Adrenal gland (tissue), 9 donors: ENCODE measurements at regions not wholly inside any gene's neighbourhood (a gene's known extent, or its start where the extent isn't known, plus 50 kb on each side); places are given as distances from the start of the nearest gene placed in this dataset.

ENCODE experiments used
- DNase-seq, 7 donors: peaks; one replicate each; pipeline ENCODE4 v3.0.0-alpha.2; 2019 to 2020
- H3K27ac ChIP-seq, 5 donors: fragments of 200-600 bp; sonication (generic) in 4 of 5; 1 replicate in 3 of 5; 2 replicates in 2 of 5; pipeline versions ENCODE4 v1.5.1 to v1.8.0; 2016 to 2020; ENCODE audit warnings: mild to moderate bottlenecking in 1 of 5
- H3K27me3 ChIP-seq: fragments of 200-600 bp; 2 replicates; pipeline ENCODE4 v1.8.0; 2021
- H3K36me3 ChIP-seq, 2 donors: fragments of 200-600 bp; replicated peaks in 1 of 2; 1 replicate in 1 of 2; 2 replicates in 1 of 2; pipeline versions ENCODE4 v1.5.1 to v1.8.0; 2018 to 2022
- H3K4me1 ChIP-seq, 2 donors: fragments of 200-600 bp; replicated peaks in 1 of 2; 1 replicate in 1 of 2; 2 replicates in 1 of 2; pipeline versions ENCODE4 v1.5.1 to v1.8.0; 2018 to 2021
- H3K4me3 ChIP-seq, 4 donors: fragments of 200-600 bp; sonication (generic) in 3 of 4; one replicate each; pipeline ENCODE4 v1.5.1; 2016 to 2018
- H3K9me3 ChIP-seq, 3 donors: fragments of 200-600 bp; sonication (generic) in 1 of 3; replicated peaks in 1 of 3; 1 replicate in 2 of 3; 2 replicates in 1 of 3; pipeline versions ENCODE4 v1.5.1 to v1.8.0; 2016 to 2021
- CTCF ChIP-seq, 6 experiments: fragments of 450-650 bp in 4 of 6; fragments of 200-600 bp in 2 of 6; sonication (generic) in 1 of 6; IDR thresholded peaks; 1 replicate in 5 of 6; 2 replicates in 1 of 6; pipeline versions ENCODE4 v1.5.1 to v1.8.0; 2016 to 2021; ENCODE audit warnings: antibody characterized with exemption in 6 of 6, mild to moderate bottlenecking in 2 of 6, moderate library complexity in 1 of 6
- POLR2A ChIP-seq, 2 donors: fragments of 450-650 bp; IDR thresholded peaks; one replicate each; pipeline ENCODE4 v1.6.1; 2017; ENCODE audit warnings: antibody characterized with exemption in 2 of 2, mild to moderate bottlenecking in 2 of 2, moderate library complexity in 1 of 2
- WGBS, 4 donors: extraction: QIAGEN DNeasy Blood & Tissue Kit in 2 of 4; methylation state at CpG; one replicate each; pipeline versions ENCODE4 v1.1.5 to v1.1.7; 2013 to 2017; 5-methylcytosine and 5-hydroxymethylcytosine counted together
- intact Hi-C, 2 donors: fragments of 100-400 bp; cut with DNase I; formaldehyde crosslinking; loops; one replicate each; pipeline versions ENCODE4 v1.14.1 to v1.15.0; 2022 to 2023
- donor health status: healthy with polysubstance abuse.
- donor health status: Bipolar disorder and iron deficiency.
- donor health status: DM: yes; HTN: yes; CAD: no.
- donor health status: DM: no; HTN: no; CAD: no.
- donor health status: DM: no; HTN: no; CAD: no.

GRCh38 chr5:56664025-56664424 is 151.3 kb upstream of the MAP3K1 start:
- intact Hi-C loops: no loop called here
- WGBS, 4 donors: 86 to 100% (median 94%) methylated on average over 1 of the region's 1 CpG
- Histone ChIP-seq H3K27me3 (no peaks in the 10 kb centered on the region), H3K36me3 (no peaks in the 10 kb centered on the region), H3K4me3 (no peak overlapping the region), H3K9me3 (no peaks in the 10 kb centered on the region), H3K4me1 (no peaks in the 10 kb centered on the region), H3K27ac (no peak overlapping the region)
- DNase-seq: no peak
- TF ChIP-seq CTCF (IDR thresholded peaks at IDR 0.05) (no peak), POLR2A (IDR thresholded peaks at IDR 0.05) (no peak)

GRCh38 chr5:56663523-56663922 is 151.8 kb upstream of the MAP3K1 start:
- DNase-seq: no peak
- Histone ChIP-seq H3K9me3 (no peaks in the 10 kb centered on the region), H3K27ac (no peak overlapping the region), H3K27me3 (no peaks in the 10 kb centered on the region), H3K4me1 (no peaks in the 10 kb centered on the region), H3K36me3 (no peaks in the 10 kb centered on the region), H3K4me3 (no peak overlapping the region)
- 88 to 95% (median 91%) methylated on average over 4 of the region's 4 CpGs for WGBS, 4 donors
- TF ChIP-seq CTCF (IDR thresholded peaks at IDR 0.05): no peak
- TF ChIP-seq POLR2A (IDR thresholded peaks at IDR 0.05): no peak
- intact Hi-C loops: no loop called here

GRCh38 chr5:56662893-56663292 is 152.5 kb upstream of the MAP3K1 start:
- no peak for DNase-seq
- H3K36me3 ChIP-seq: no peaks in the 10 kb centered on the region
- H3K27me3 ChIP-seq: no peaks in the 10 kb centered on the region
- no peak overlapping the region for H3K4me3 ChIP-seq
- H3K27ac ChIP-seq: no peak overlapping the region
- H3K9me3 ChIP-seq: no peaks in the 10 kb centered on the region
- TF ChIP-seq POLR2A (IDR thresholded peaks at IDR 0.05) (no peak), CTCF (IDR thresholded peaks at IDR 0.05) (no peak)
- intact Hi-C loops: no loop called here
- H3K4me1 ChIP-seq: no peaks in the 10 kb centered on the region
- WGBS, 4 donors: 73 to 81% (median 76%) methylated on average over 3 of the region's 3 CpGs

- DNase-seq: no peak
- Histone ChIP-seq H3K27me3 (no peaks in the 10 kb centered on the region), H3K9me3 (no peaks in the 10 kb centered on the region), H3K4me1 (no peaks in the 10 kb centered on the region), H3K27ac (no peak overlapping the region), H3K36me3 (no peaks in the 10 kb centered on the region), H3K4me3 (no peak overlapping the region)
- WGBS, 4 donors: 85 to 94% (median 88%) methylated on average over 6 to 7 of the region's 7 CpGs
- intact Hi-C loops: no loop called here
- no peak for TF ChIP-seq POLR2A (IDR thresholded peaks at IDR 0.05)
- TF ChIP-seq CTCF (IDR thresholded peaks at IDR 0.05): no peak
Observed at GRCh38 chr5:56659971-56660370, 155.4 kb upstream of the MAP3K1 start.
